ENCODE measurements at regions not wholly inside any gene's neighbourhood (a gene's known extent, or its start where the extent isn't known, plus 50 kb on each side); places are given as distances from the start of the nearest gene placed in this dataset.

GRCh38 chr10:28410420-28411135 lies 107.7 kb upstream of the MPP7 start:
- Histone ChIP-seq H3K4me3 (no peak overlapping the region), H3K27ac (no peak overlapping the region), H3K36me3 (no peaks in the 10 kb centered on the region), H3K27me3 (no peaks in the 10 kb centered on the region), H3K4me1 (no peaks in the 10 kb centered on the region), H3K9me3 (peaks cover 0 to 3% (median 0%) of the 10 kb centered on the region in 4 donors)
- no peak for DNase-seq
- WGBS, 2 donors, result 13 to 50% methylated on average over 4 of the region's 4 CpGs
- TF ChIP-seq POLR2A (IDR thresholded peaks at IDR 0.05), result no peak
- intact Hi-C loops (cut with DNase I), result no loop called here

GRCh38 chr10:28411136-28411460 lies 108.2 kb upstream of the MPP7 start:
- WGBS, 2 donors, result 67 to 89% methylated on average over 6 of the region's 6 CpGs
- H3K27ac ChIP-seq, result no peak overlapping the region
- no peaks in the 10 kb centered on the region for H3K36me3 ChIP-seq
- no peak for TF ChIP-seq CTCF (IDR thresholded peaks at IDR 0.05)
- TF ChIP-seq EP300 (IDR thresholded peaks at IDR 0.05), result no peak
- TF ChIP-seq POLR2AphosphoS5 (IDR thresholded peaks at IDR 0.05), result no peak
- TF ChIP-seq POLR2A (IDR thresholded peaks at IDR 0.05), result no peak
- DNase-seq, result no peak
- H3K4me3 ChIP-seq, result no peak overlapping the region
- no peaks in the 10 kb centered on the region for H3K27me3 ChIP-seq
- H3K4me1 ChIP-seq, result no peaks in the 10 kb centered on the region
- peaks cover 0 to 3% (median 0%) of the 10 kb centered on the region in 4 donors for H3K9me3 ChIP-seq
- intact Hi-C loops (cut with DNase I), result no loop called here

- H3K4me1 ChIP-seq, result no peaks in the 10 kb centered on the region
- no peak overlapping the region for H3K27ac ChIP-seq
- DNase-seq, result no peak
- no peaks in the 10 kb centered on the region for H3K36me3 ChIP-seq
- no peak overlapping the region for H3K4me3 ChIP-seq
- no peaks in the 10 kb centered on the region for H3K27me3 ChIP-seq
- TF ChIP-seq POLR2AphosphoS5 (IDR thresholded peaks at IDR 0.05), result no peak
- no peak for TF ChIP-seq EP300 (IDR thresholded peaks at IDR 0.05)
- no peak for TF ChIP-seq POLR2A (IDR thresholded peaks at IDR 0.05)
- no peak for TF ChIP-seq CTCF (IDR thresholded peaks at IDR 0.05)
- intact Hi-C loops (cut with DNase I), result no loop called here
- H3K9me3 ChIP-seq, result peaks cover 0 to 3% (median 0%) of the 10 kb centered on the region in 4 donors
- WGBS, 2 donors, result 70 to 71% methylated on average over 4 of the region's 4 CpGs
Observed at GRCh38 chr10:28411648-28412047, 108.8 kb upstream of the MPP7 start.

GRCh38 chr10:28418069-28418468 lies 114.8 kb upstream of the WAC start:
- H3K27ac ChIP-seq, result no peak overlapping the region
- intact Hi-C loops (cut with DNase I), result no loop called here

GRCh38 chr10:28425422-28425821 lies 107.5 kb upstream of the WAC start:
- Histone ChIP-seq H3K36me3 (no peaks in the 10 kb centered on the region), H3K27ac (no peak overlapping the region), H3K27me3 (no peaks in the 10 kb centered on the region), H3K4me1 (no peaks in the 10 kb centered on the region), H3K4me3 (no peak overlapping the region), H3K9me3 (no peaks in the 10 kb centered on the region)
- WGBS, 2 donors, result 94 to 95% methylated on average over 3 of the region's 3 CpGs
- intact Hi-C loops (cut with DNase I), result no loop called here
- TF ChIP-seq POLR2A (IDR thresholded peaks at IDR 0.05) (no peak), CTCF (IDR thresholded peaks at IDR 0.05) (no peak), POLR2AphosphoS5 (IDR thresholded peaks at IDR 0.05) (no peak), EP300 (IDR thresholded peaks at IDR 0.05) (no peak)
- no peak for DNase-seq

More at GRCh38 chr10:28418069-28418468, 114.8 kb upstream of the WAC start:
- no peak for DNase-seq
- peaks cover 0 to 3% (median 0%) of the 10 kb centered on the region in 4 donors for H3K9me3 ChIP-seq
- no peaks in the 10 kb centered on the region for H3K36me3 ChIP-seq
- no peak for TF ChIP-seq CTCF (IDR thresholded peaks at IDR 0.05)
- no peak for TF ChIP-seq POLR2AphosphoS5 (IDR thresholded peaks at IDR 0.05)
- no peak for TF ChIP-seq POLR2A (IDR thresholded peaks at IDR 0.05)
- no peak for TF ChIP-seq EP300 (IDR thresholded peaks at IDR 0.05)
- H3K27me3 ChIP-seq, result no peaks in the 10 kb centered on the region
- H3K4me1 ChIP-seq, result no peaks in the 10 kb centered on the region
- WGBS, 2 donors, result 77 to 84% methylated on average over 2 of the region's 2 CpGs
- no peak overlapping the region for H3K4me3 ChIP-seq
